ENCODE measurements at regions not wholly inside any gene's neighbourhood (a gene's known extent, or its start where the extent isn't known, plus 50 kb on each side); places are given as distances from the start of the nearest gene placed in this dataset.

GRCh38 chr3:99499235-99500158 lies 138.9 kb upstream of the COL8A1 start:
- peak; percentile 73 for DNase-seq

- DNase-seq = no peak
Observed at GRCh38 chr3:99498550-99499234, 139.7 kb upstream of the COL8A1 start.

GRCh38 chr3:99487894-99488293 lies 150.5 kb upstream of the COL8A1 start:
- DNase-seq = no peak

GRCh38 chr3:99485286-99485685 lies 153.1 kb upstream of the COL8A1 start:
- no peak for DNase-seq

- DNase-seq = no peak
Observed at GRCh38 chr3:99484871-99485270, 153.5 kb upstream of the COL8A1 start.

- no peak for DNase-seq
Observed at GRCh38 chr3:99483841-99484240, 154.6 kb upstream of the COL8A1 start.

- no peak for DNase-seq
Observed at GRCh38 chr3:99482191-99482590, 156.2 kb upstream of the COL8A1 start.

- no peak for DNase-seq
Observed at GRCh38 chr3:99481561-99481960, 156.8 kb upstream of the COL8A1 start.

- DNase-seq = no peak
Observed at GRCh38 chr3:99479768-99480167, 158.6 kb upstream of the COL8A1 start.

- DNase-seq = no peak
Observed at GRCh38 chr3:99477650-99478049, 160.7 kb upstream of the COL8A1 start.

- DNase-seq = no peak
Observed at GRCh38 chr3:99475229-99475628, 163.2 kb upstream of the COL8A1 start.

- DNase-seq = no peak
Observed at GRCh38 chr3:99474776-99475175, 163.6 kb upstream of the COL8A1 start.

GRCh38 chr3:99473321-99473751 lies 165.1 kb upstream of the COL8A1 start:
- DNase-seq = no peak

- no peak for DNase-seq
Observed at GRCh38 chr3:99472385-99472784, 166.0 kb upstream of the COL8A1 start.

- no peak for DNase-seq
Observed at GRCh38 chr3:99471353-99472323, 166.8 kb upstream of the COL8A1 start.

GRCh38 chr3:99470841-99471240 lies 167.6 kb upstream of the COL8A1 start:
- no peak for DNase-seq

GRCh38 chr3:99468918-99469317 lies 169.5 kb upstream of the COL8A1 start:
- no peak for DNase-seq

- DNase-seq = no peak
Observed at GRCh38 chr3:99467420-99467819, 171.0 kb upstream of the COL8A1 start.

GRCh38 chr3:99466331-99466730 lies 172.1 kb upstream of the COL8A1 start:
- no peak for DNase-seq

- DNase-seq = no peak
Observed at GRCh38 chr3:99458013-99458412, 180.4 kb upstream of the COL8A1 start.

- no peak for DNase-seq
Observed at GRCh38 chr3:99442599-99442998, 195.8 kb upstream of the COL8A1 start.

- peak; percentile 4 for DNase-seq
Observed at GRCh38 chr3:99439892-99440291, 198.5 kb upstream of the COL8A1 start.

- no peak for DNase-seq
Observed at GRCh38 chr3:99434190-99434589, 204.2 kb upstream of the COL8A1 start.
